ENCODE measurements at regions not wholly inside any gene's neighbourhood (a gene's known extent, or its start where the extent isn't known, plus 50 kb on each side); places are given as distances from the start of the nearest gene placed in this dataset.

DNA sequence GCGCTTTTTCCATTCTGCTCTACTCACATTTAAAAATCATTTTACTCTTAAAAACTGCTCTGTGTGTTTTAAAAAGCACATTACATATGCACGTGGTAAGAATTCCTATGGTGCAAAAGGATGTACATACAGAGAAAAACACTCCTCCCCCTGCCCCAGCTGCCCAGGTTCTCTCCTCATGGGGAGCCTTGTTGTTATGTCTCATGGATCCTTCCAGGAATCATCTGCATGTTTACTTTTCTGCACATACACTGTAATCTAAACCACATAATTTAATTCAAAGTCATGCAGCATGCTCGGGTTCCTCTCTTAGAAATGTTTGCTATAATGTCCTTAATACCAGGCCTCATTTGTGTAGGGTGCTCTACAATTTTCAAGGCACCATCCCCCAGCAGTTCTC is 243.3 kb downstream of the LOXHD1 start:
- DNase-seq: peak; percentile 23

DNA sequence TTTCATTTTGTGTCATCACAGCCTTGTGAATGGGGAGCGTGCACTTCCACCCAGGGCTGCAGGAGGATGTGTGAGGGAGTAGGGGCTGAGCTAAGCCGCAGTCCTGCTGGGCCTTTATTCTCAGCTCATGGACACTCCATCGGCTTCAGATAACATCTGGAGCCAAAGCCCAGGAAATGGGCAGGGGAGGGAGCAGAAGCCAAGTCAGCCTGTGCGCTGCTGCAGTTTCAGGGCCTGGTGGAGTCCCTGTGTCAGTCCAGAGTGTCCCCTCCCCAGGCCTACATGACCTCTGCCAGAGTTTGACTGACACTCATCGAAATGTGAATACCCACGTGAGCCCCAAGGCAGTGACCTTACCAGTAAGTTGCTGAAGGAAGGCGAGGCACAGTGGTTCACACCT is 242.2 kb downstream of the LOXHD1 start:
- DNase-seq: no peak

DNA sequence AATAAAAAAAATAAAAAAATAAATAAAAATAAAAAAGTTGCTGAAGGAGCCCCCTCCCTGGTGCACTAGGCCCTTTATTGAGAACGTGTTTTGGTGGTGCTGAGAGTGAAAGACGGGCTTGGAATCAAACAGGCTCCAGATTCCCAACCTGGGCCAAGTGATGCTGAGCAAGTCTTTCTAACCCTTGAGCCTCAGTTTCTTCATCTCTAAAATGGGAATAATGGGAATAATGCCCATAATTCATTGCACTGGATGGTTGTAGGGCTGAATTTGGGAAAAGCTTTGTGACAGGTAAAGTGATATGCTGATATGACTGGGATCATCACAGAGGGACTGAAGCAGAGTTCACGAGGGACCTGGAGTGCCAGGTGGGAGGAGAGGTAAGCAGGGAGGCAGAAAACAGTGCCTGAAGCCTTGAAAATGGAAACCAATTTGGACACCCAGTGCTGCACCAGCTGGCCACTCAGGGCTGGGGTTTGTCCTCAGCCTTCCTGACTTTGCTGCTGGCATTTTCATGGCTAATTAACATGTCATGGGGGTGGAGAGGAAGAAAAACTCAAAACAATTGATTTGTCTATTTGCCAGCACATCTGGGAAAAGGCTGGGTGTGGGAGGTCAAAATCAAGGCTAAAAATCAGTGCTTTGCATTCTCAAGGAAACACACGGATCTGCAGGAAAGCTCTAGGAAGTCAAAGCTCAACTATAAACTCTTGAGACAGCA is 241.3 kb downstream of the LOXHD1 start:
- no peak for DNase-seq

DNA sequence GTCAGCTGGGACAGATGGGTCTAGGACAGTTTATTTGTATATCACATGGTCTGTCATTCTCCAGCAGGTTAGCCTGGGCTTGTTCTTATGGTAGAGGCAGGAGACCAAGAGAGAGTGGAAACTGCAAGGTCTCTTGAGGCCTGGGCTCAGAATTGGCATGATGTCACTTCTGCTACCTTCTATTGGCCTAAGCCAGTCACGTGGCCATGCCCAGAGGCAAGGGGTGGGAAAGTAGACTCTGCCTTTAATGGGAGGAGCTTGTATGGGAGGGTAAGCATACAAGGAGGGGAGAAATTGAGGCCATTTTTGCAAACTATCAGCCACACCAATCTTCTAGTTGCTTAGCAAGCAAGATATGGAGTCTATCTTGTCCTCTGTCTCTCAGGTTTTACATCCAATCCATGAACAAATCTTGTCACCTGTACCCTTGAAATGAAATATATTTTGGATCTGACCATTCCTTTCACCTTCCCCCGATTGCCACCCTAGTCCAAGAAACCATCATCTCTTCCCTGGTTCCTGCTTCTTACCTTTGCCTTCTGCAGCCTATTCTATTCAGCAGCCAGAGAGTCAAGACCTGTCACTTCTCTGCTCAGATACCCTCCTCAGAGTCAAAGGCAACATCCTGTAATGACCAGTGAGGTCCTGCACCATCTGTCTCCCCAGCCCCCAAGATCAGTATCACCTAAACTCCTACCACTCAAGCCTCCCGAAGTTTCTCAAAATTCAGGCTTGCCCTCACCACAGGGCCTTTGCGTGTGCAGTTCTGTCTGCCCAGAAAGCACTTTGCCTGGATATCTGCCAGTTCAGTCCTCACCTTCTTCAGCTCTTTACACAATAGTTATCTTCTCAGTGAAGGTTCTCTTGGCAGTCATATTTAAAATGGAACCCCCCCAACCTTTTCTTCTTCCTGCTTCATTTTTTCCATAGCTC is 240.0 kb downstream of the LOXHD1 start:
- DNase-seq: peak; percentile 10

DNA sequence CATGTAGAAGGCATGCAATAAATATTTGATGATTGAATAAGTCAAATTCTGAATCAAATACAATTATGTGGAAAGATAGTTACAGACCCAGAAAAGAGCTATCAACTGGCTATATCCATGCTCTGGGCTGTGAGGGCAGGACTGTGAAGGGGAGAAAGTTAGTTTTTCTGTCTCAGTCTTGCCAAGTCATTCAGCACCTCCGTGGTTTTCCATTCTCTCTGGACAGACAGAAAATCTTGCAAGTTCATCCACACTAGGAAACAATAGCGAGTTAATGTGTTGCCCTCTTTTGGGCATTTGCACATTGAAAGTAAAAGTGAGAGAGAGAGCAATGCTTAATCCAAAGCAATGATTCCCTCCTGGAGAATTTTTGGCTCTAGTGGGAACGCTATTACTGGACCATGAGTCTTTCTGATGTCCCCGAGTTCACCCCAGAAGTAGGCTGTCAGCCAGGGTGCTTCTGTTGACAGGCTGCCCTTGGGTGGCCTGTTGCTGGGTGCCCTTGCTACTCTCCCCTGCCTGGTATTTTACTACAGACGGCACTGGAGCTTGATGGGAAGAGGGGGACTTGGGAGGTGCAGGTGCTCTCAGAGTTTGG is 238.3 kb downstream of the LOXHD1 start:
- DNase-seq: no peak

DNA sequence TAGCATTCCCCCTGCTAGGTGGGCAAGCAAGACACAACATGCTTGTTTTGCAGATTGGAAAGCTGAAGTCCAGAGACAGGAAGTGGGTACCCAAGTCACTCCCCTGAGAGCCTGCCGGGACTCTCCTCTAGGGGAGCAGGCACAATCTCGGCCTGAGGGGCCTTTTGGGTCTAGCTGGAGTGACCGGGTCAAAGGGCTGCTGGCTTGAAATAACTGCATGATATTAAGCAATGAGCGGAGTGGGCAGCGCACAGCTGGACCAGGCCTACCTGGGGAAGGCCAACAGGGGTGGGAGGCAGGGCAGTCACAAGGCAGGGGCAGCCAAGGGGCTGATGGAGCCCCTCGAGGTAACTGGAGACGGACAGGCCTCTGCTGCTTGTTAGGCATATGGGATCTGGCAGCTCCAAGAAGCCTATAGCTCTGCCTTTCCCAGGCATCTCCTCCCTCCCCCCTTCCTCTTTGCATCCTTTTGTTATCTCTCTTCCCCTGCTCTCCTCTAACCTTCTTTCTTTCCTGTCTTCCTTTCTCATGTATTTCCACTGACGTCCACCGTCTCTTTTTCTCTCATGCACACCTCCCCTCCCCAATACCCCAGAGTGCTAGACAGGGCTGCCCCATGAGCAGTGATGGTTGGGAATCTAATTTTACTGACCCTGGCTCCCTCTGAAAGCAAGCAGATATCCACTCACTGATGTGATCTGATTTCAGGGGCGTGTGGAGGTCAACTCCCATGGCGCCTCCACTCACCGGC is 237.5 kb downstream of the LOXHD1 start:
- DNase-seq: no peak

DNA sequence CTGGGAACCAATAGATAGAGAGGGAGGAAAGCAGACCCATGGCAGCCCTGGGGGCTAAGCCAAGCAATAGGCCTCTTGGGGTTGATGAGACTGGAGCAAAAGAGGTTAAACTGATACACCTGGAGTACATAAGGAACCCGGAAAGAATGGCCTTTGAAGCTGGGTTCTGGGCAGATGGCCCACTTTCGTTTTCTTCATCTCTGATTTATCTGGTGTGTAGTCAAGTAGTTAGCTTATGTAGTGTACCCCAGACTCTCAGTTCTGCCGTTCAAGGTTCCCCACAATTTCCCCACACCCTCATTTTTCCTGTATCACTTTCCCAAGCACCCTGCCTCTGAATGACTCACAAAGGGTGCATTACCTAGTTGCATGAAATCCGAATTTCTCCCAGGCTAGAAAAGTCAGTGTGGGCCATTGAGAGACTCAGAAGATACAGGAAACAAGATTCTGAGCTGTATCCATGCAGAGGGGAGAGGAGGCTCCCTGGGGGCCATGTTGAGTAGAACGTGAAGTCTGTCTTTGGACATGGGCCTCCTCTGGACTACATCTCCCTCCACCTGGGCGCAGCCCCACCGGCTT is 235.0 kb downstream of the LOXHD1 start:
- no peak for DNase-seq

DNA sequence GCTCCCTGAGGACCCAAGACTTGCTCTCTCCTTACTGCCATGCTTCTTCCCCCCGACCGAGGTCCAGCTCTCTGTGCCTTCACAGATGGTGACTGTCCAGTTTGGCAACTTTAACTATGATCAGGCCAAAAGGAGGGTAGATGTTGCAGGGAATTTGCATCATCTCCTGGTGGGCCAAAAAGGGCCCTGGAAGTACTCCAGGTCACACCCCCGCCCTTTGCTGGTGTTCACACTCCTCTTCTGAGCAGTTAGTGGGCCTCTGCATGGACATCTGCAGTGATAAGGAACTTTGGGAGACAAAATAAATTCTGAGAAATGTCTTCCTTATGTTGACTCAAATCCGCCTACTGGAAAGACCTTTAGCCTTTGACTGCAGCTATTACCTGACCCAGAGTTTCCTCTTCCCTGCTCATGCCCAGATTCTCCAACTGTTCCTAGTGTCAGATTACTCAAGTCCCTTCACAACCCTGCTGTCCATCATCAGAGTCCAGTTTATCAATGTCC is 234.4 kb downstream of the LOXHD1 start:
- DNase-seq: no peak

DNA sequence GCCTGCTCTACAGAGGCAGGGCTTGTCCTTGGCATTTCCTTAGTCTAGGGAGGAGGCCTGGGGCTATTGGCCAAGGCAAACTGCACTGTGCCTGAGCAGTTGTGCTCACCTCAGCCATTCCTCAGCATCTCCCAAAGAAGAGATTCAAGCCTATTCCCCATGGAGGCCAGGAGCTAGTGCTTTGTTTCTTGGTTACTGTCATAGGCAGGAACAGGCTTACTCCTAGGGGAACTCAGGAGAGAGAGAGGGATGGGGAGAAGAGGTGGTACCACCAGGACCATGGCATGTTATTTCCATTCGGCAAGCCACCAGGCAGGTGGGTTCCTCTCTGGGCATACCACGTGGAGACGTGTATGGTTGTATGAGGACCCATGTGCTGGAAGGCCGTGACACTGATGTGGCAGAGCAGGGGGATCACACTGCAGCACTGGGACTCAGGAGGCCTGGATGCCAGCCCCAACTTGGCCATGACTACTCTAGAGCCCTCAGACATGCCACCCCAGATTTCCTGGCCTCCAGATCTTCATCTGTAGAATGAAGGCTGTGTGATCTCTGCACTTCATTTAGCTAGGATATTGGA is 233.7 kb downstream of the LOXHD1 start:
- DNase-seq: no peak

DNA sequence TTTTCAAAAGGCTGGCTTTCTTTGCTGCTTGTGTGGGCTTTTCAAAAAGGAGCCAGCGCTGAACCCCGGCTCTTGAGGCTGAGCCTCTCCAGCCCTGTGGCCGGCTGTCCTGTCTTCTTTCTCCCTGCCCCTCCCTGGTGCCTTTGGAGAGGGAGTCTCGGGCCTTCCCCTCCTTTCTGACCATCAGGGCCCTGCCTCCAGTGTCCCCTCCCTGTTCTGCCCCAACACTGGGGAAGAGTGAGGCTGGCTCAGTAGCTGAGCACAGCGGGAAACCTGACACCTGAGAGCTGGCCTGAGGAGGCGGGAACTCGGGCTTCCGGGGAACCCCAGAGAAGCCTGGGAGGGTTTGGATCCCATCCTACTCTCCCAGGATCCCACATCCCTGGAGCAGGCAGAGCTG is 232.1 kb downstream of the LOXHD1 start:
- no peak for DNase-seq

DNA sequence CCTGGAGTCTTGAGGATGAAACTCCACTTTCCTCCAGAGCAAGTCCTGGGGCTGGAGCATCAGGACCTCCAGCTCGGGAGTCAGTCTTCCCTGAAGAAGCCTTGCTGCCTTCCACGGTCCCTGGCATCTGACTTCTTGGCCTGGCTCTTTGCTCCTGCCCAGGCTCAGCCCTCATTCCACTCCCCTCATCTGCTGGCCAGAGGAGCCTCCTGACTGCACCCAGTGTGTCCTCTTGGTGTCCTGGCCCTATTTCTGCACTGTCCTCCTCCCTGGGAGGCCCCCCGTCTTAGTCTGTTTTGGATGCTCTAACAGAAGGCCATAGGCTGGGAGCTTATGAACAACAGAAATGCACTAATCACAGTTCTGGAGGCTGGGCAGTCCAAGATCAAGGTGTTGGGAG is 231.5 kb downstream of the LOXHD1 start:
- DNase-seq: no peak

DNA sequence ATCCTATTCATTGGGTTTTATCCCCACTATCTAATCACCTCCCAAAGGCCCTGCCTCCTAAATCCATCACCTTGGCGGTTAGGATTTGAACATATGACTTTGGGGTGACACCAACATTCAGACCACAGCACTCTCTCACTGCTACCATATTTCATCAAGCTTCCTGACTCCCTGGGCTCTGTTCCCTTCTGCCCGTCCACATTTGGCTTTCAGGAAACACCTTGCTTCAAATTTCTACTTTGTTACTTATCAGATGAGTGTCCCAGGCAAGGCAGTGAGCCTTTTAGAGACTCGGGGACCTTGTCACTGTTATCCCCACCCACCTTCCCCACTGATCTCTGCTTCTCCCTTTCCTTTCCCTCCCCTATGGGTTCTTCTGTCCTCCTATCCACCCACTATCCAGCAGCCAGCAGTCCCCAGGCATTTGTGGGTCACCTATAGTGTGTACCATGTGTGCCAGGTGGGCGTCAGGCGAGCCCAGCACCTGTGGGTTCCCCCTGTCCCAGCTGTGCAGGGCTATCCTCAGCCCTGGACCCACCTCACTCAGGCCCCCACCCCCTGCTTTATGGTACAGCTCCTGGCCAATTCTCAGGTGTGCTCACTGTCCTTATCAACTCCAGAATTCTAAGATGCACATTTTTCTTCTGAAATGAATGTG is 230.9 kb downstream of the LOXHD1 start:
- no peak for DNase-seq

DNA sequence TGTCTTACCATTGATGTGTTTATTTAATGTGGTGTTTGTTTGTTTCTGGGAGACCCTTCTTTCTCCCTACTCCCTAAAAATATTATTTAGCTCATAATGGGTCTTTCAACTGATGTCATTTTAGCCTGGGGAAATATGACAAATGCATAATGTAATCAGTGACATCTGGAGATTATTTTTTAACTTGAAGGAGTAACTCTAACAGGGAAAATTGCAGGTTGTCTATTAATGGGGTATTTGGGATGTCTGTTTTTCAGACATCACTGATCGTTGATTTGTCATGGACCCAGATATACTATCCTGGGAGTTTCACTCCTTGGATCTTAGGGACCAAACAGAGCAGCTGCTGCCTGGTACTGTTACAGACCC is 230.4 kb downstream of the LOXHD1 start:
- no peak for DNase-seq

All from fibroblast of skin of back (primary cell).